HG02938 (cell line): ENCODE measurements at regions not wholly inside any gene's neighbourhood (a gene's known extent, or its start where the extent isn't known, plus 50 kb on each side); places are given as distances from the start of the nearest gene placed in this dataset.

Experiments
- ATAC-seq: cut with Tn5 transposase; IDR thresholded peaks from one replicate; pipeline ENCODE4 v1.9.1; 2021; ENCODE audit warnings: mild to moderate bottlenecking, moderate library complexity; ENCODE audit not compliant: unreplicated experiment

DNA sequence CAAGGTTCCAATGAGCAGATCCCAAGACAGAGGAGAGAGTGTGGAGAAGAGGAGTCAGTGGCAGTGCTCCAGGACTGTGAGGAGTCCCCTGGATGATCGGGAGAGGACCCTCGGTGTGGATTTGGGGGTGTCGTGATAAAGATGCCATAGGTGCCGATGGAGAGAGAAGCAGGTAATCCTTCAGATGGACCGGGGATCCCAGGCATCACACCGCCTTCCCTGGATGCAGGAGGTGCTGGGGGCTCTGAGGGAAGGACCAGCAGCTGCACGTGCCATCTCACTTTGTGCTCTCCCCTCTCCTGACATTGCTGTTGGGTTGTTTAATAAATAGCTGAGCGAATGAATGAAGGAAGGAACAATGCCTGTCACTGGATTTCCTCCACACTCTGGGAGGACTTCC, 744.1 kb downstream of the BRD1 start:
- ATAC-seq = no peak

DNA sequence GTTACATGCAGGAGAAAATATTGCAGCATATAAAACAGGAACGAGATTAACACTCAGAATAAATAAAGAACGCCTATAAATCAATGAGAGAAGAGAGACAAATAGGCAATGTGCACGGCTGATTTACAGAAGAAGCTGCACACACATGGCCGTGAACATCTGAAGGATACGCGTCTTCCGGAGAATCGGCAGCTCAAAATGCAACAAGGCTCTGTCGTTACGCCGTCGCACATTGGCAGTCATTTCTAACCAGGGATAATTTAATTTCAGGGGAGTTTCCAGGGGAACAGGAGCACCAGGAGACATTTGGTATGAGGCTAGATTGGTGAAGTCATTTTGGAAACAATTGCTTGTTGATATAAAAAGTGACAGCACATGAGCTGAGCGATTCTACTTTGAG, 745.2 kb downstream of the BRD1 start:
- ATAC-seq = no peak

DNA sequence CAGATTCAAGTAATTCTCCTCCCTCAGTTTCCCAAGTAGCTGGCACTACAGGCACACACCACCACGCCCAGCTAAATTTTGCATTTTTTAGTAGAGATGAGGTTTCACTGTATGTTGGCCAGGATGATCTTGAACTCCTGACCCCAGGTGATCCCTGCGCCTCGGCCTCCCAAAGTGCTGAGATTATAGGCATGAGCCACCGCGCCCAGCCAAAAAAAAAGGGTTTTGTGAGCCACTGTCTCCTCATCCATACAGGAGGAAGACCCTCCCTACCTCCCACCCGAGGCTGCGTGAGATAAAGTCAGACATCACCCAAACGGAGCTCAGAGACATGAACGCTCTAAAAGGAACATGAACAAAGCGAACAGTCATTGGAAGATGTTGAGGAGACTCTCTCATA, 745.7 kb downstream of the BRD1 start:
- no peak for ATAC-seq

DNA sequence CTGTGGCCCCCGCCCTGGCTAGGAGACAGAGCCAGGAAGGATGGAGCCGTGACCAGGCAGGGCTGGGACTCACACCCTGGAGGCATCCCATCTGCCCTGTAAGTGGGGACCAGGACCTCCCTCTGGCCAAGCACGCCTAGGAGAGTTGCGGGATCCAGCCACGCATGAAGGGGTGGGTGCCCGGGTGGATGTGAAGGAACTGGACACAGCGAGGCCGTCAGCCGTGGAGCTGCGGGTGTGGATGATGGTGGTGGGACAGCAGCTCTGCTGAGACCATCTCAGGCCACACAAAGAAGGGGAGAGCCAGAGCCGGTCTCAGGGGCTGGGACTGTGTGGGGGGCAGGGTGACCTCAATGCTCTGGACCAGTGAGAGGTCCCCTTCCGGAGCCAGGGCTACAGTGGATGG, 746.4 kb downstream of the BRD1 start:
- no peak for ATAC-seq

DNA sequence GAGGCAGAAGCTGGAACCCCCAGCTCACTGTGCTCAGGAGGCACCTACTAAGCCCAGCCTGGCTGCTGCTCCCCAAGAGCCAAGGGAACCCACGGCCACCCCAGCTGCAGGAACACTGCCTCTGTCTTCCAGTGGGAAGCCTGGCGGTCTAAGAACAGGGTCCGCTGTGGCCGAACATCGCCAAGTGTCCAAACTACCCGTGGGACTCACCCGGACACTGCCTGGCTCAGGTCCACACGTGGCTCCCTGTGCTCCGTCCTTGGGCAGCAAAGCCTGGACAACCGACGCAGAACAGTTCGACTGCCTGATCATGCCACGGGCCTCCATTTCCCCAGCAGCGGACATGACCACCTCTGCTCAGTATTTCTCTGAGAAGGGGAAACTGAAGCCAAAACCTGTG, 747.0 kb downstream of the BRD1 start:
- ATAC-seq = no peak

DNA sequence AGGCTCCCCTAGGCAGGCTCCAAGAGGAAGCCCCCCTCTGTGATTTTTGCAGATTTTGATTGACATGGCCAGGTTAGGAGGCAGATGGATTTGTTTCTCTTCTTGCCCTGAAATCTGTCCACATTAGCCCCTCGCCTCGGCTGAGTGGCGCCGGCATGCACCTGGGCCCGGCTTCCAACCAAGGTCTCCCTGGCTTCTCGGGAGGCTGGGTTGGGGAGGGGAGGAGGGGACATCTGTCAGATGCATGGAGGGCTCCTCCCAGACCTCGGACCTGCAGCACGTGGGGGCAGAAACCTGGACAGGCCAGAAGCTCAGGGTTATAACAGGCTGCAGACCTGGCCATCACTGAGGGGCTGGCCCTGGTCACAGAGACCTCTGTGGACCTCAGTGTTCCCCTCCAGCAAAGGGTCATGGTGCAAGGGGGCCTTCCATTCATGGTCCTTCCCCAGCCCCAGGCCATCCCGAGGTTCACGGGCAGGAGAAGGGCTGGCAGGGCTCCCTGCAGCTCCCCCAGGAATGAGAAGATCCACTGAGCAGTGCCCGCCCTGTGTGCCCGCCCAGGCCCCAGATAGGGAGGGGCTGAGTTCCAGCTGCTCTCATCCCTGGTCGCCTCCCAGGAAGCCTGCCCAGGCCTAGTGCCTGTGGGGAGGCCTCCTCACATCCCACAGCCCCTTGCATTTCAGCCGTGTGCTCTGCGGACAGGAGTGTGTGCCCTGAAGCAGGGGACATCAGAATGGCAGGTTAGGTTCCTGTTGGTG, 747.8 kb downstream of the BRD1 start:
- ATAC-seq = no peak

DNA sequence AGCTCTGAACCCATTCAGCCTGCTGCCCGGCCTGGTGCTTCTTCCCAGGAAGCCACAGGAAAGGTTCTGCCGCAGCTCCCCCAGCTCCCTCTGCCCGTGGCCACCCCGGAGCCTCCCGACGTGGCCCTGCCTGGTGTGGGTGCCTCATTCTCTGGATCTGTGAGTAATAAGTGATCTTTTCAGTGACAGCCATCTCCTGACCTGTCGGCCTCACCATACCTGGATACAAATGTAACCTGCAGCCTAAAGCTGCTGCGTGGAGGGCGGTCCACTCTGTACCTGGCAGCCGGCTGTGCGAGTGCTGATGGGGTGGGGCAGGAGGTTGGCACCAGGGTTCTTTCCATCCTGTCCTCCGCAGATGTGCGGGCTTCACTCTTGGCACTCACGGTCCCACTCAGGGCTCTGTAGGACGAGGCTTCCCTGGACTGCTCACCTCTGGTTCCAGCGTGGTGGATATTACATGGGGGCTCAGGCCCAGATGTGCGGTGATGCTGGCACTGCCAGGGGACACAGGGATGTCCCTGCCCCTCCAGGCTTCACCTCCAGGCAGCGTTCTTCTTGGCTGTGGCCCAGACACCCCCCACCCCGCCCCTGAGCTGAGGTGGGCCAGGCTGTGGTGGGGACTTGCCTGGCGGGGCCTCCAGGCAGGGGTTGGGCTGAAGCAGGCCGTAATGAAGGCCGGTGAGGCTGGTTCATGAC, 748.5 kb downstream of the BRD1 start:
- ATAC-seq = no peak

DNA sequence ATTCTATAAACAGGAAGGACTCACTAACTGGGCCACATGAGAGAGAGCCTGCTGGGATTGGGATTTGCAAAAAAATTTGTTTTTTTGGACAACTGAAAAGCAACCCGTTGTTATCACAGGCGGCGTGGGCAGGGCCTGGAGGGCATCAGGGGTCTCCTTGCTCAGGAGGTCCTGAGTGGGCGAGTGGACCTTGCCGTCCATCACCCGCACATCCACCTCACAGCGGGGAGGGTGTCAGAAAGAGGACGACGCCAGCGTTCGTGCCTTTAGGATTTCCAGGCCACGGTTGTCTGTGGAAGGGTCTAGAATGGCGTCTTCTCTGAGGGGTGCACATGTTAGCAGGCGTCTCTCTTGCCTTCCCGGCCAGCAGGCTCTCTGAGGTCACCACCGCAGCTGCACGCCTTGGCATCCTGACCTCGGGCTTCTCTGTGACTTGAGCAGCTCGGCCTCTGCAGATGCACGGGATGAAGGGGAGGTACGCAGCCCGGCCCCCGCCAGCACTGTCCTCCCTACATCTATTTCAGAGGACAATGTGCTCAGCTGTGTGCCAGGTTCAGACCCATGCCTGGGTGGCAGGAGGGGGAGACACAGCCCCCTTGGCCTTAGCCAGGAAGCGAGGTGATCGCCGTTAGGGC, 749.5 kb downstream of the BRD1 start:
- ATAC-seq = no peak

DNA sequence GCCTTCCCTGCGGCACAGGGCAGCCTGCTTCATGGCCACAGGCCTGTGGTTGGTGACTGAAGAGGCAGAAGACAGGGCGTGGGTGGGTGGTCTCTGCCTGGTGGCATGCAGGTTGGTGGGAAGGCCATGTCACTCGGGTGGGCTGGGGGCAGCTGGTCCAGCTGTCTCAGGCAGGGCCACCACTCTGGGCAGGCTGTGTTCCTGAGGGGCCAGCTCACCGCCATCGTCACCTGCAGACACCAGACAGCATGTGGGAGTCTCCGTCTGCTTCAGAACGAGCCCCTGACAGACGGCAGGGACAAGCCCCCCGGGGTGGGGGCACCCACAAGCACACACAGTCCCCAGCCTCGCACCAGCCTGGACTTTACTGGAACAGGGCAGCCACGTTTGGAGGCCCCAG, 750.1 kb downstream of the BRD1 start:
- no peak for ATAC-seq

DNA sequence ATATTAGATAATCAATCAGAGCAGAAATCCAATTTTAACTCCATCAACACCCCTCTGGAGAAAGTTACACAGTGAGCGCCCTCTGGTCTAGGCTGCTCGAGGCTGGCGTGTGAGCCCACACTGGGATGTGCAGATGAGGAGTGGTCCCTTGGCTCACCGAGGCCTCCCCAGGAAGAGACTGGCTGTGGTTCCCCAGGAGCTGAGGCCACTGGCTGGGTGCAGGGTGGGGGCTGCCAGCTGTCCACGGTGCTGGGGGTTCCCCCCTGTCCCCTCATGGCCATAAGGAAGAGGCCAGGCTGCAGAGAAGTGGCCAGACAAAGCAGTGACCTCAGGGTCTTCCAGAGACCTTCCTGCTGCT, 750.7 kb downstream of the BRD1 start:
- no peak for ATAC-seq

DNA sequence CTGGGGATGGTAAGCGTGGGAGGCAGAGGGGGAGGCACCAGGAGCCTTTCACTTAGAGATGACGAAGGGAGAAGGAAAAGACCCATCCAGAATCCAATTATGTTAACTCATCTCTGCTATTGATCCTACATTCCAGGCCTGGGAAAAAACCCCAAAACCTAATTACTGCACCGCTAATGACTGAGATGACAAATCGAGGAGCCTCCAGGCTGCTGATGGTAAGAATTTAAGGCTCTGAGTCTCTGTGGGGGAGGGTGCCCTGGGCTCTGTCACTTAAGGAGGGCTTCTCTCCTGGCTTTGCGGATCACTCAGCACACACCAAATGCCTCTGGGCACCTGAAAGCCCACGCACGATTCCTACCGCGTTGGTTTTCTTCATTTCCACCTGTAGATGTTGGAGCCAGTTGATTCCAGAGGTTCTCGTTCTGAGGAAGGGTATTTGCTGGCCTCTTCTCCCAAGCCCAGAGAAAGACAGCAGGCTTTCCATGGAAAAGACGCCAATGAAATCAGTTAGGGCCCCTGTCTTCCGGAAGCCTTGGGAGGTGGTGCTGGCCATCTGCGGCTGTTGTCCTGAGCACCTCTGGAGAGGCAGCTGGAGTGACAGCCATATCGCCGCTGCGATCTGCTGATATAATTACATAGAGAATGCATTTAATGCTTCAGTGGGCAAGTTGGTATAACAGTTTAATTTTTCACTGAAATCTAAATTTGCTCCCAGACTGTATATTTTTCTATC, 751.2 kb downstream of the BRD1 start:
- no peak for ATAC-seq

DNA sequence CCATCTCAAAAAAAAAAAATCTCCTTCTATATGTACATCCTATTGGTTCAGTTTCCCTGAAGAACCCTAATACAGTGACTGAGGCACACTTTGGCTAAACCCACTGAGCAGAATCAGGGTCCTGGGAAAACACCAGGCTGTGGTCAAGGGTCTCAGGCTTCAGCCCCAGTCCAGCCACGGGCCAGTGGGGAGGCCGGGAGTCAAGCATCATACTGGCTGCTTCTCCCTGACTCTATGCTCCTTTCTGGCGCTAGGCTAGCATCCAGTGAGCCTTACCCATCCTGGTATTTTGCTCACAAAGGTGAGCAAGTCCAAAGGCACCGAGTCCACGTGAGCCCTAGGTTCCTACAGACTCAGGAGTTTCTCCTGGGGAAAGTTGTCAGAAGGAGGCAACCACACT, 752.5 kb downstream of the BRD1 start:
- ATAC-seq = no peak

DNA sequence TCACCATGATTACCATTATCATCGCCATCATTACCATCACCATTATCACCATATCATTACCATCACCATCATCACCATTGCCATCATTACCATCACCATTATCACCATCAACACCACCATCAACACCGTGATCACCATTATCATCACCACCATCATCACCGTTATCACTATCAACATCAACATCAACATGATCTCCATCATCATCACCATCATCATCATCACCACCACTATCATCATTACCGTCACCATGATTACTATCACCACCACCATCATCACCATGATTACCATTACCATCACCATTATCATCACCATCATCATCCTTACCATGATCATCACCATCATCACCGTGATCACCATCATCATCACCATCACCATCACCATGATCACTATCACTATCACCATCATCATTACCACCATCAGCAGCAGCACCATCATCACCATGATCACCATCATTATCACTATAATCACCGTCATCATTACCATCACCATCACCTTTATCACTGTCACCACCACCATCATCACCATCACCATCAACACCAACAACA, 753.7 kb downstream of the BRD1 start:
- ATAC-seq = no peak

DNA sequence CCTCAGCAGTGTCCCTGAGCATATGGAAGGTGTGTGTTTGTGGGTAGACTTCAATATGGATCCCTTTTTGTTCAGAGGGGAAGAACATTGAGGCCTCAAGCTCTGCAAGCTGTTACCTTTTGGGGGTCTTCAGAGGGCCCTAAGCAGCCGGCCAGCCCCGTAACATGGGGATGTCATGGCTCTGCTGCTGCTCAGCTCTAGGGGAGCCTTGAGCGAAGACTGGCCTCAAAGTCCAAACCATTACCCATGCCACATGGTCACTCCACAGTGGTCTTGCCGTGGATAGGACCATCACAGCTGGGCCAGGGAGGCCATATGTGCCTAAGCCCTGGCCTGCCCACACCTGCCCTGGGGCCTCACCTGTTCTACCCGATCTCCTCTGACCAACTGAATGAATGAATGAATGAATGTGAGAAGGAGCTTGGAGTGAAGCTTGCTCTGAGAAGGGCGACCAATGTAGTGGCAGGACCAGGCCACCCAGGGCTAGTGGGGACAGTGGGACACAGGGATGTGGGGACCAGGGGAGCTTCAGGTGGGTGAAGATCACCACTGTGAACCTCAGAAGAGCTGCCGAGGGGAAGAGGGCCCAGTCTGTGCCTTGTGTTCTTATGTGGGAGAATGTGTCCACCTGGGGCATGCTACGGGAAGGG, 754.6 kb downstream of the BRD1 start:
- no peak for ATAC-seq

DNA sequence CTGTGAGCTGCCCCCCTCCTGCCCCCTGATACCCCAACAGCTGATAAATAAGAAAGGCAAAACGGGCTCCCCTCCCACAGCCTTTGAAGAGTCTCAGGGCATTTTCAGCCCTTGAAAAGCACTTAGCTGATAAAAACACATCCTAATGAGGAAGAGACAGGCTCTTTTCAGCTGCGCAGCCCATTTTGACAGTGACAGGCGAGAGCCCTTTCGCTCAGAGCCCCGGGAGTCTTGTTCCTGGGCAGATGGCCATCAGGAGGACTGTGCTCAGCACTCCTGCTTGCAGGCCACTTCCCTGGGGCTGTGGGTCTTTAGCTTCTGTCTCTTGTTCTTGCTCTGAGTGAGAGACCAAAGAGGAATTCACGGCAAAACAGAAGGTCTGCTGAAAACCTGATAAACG, 757.2 kb downstream of the BRD1 start:
- ATAC-seq = no peak

DNA sequence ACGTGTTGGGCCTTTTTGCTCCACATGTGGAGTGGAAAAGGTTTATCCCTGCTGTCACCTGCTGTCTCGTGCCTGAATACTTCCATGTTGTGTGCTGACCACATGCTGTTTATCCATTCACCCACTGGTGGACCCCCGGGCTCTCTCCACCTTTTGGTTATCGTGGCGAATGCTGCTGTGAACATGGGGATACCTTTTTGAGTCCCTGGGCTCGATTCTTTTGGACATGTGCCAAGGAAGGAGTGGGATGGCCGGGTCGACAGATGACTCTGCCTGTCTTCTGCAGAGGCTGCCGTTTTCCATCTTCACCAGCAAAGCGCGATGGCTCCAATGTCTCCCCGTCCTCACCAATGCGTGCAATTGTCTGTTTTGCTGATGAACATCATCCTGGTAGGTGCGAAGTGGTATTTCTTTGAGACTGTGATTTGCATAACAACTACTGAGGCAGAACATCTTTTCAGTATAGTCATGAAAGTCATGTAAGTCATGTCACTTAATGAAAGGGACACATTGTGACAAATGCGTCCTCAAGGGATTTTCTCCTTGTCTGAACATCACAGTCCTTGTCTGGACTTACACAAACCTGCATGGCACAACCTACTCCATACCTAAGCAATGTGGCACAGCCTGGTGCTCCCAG, 758.7 kb downstream of the BRD1 start:
- ATAC-seq = no peak

DNA sequence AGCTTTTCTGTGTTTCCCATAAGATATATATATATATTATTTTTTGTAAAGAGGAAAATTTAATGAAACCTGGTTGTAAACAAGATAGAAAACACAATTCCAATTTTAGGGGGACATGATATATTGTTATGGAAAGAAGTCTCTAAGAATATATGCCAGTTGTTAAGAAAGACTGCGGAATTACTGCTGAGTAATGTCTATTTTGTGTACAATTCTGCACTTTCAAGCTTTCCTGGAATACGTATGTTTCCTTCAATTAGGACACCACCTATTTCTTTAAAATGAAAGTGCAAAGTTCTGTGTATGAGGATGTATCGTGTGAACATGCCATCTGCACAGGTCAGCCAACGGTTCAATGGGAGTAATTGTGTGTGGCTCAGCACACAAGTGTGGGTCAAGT, 760.2 kb downstream of the BRD1 start:
- ATAC-seq = no peak

DNA sequence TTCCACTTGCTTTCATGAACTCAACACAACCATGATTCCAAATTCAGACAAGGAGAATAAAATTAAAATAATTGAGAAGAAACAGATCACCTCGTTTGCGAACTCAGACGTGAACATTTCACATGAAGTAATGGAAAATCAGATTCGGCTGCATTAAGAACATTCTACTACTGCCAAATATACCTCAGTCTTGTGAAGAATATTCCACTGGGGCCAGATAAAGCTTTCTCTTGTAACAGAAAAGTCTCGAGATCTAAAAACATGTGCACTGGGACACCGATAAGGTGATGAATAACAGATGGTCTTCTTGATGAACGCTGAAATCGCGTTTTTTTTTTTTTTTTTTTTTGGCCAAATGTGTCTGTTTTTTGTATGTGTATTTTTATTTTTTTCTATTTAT, 761.1 kb downstream of the BRD1 start:
- ATAC-seq = no peak

DNA sequence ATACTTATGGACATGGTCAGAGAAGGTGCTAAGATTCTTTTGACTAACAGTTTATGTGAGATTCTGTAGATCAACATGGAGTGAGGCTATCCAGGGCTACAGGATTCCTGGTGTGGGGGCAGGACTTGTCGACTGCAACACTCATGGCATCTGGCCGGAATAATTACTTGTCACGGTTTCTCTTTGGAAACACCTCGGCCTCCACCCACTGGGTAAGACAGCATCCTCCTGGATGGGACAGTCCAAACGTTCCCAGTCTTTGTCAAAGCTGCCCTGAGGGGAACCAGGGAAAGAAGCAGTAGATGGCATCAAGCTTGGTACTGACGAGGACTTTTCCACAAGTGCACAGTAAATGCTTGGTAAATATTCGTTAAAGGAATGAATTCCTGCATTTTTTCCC, 762.8 kb downstream of the BRD1 start:
- no peak for ATAC-seq

DNA sequence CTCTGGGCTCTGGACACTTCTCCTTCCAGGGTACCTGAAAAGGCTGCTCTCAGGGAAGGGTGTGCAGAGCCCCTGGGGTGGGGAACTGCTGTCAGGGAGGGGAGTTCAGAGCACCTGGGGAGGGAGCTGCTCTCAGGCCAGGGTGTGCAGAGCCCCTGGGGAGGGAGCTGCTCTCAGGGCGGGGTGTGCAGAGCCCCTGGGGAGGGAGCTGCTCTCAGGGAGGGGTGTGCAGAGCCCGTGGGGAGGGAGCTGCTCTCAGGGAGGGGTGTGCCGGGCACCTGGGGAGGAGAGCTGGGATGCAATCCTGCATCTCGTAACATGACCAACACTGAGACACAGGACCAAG, 764.2 kb downstream of the BRD1 start:
- ATAC-seq = no peak
